ENCODE measurements at regions not wholly inside any gene's neighbourhood (a gene's known extent, or its start where the extent isn't known, plus 50 kb on each side); places are given as distances from the start of the nearest gene placed in this dataset.

DNA sequence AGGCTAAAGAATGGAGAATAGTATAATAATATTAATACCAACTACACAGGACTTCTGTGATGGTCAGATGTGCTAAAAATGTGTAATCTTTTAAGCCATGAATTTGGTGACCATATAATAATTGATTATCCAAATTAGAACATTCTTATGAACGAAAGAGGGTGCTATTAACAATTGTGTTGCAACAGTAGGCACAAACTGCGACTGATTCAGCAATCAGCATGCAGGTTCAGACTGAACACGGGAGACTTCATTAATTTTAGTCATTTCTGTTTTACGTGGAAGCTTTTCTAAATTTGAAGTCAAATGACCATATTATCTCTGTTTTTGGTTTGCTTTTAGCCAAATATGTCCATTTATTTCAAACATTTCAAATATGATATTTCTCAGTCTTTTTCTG, 54.6 kb upstream of the CHST9 start:
- H3K27ac ChIP-seq (ENCODE audit: insufficient read depth, low read length): no peak overlapping the region
- in situ Hi-C loops (cut with MboI; ENCODE audit: low sequenced_read_pairs): no loop called here
- DNase-seq (no peak), ATAC-seq (ENCODE audit: low read depth) (no peak)
- H3K27me3 ChIP-seq (ENCODE audit: control insufficient read depth, insufficient read depth, low read length): no peaks in the 10 kb centered on the region
- H3K4me1 ChIP-seq (ENCODE audit: control insufficient read depth, insufficient read depth, low read length): no peaks in the 10 kb centered on the region
- no peak overlapping the region for H2BK5ac ChIP-seq (ENCODE audit: low read depth, low read length, poor library complexity, severe bottlenecking)
- no peaks in the 10 kb centered on the region for H3K36me3 ChIP-seq (ENCODE audit: control insufficient read depth, insufficient read depth, low read length)
- POLR2A ChIA-PET (ENCODE audit: unreplicated experiment): no interaction called here
- no peak overlapping the region for H4K5ac ChIP-seq (ENCODE audit: low read depth, low read length)
- H3K18ac ChIP-seq (ENCODE audit: low read depth, low read length): no peak overlapping the region
- no peak overlapping the region for H3K56ac ChIP-seq (ENCODE audit: extremely low read depth, insufficient read depth, low read length)
- H4K8ac ChIP-seq (ENCODE audit: low read depth in 2 of 2, low read length in 2 of 2): no peak overlapping the region
- H3K4me3 ChIP-seq (ENCODE audit: insufficient read depth, low read depth, low read length): no peak overlapping the region
- no peak overlapping the region for H3K4ac ChIP-seq (ENCODE audit: low read depth, low read length)
- no peak overlapping the region for H3K14ac ChIP-seq (replicated peaks; ENCODE audit: low read depth, low read length)
- no peak overlapping the region for H2BK20ac ChIP-seq (ENCODE audit: low read depth, low read length)
- no peak overlapping the region for H2AK9ac ChIP-seq (replicated peaks; ENCODE audit: low read depth, low read length, poor library complexity)
- H4K20me1 ChIP-seq (ENCODE audit: insufficient read depth, low read length): no peaks in the 10 kb centered on the region
- H2AFZ ChIP-seq (replicated peaks; ENCODE audit: low read length, poor library complexity): no peak overlapping the region
- no peak overlapping the region for H2BK120ac ChIP-seq (ENCODE audit: low read depth, low read length)
- H3K79me1 ChIP-seq (ENCODE audit: low read depth in 1 of 2, low read length in 2 of 2): no peaks in the 10 kb centered on the region
- no peak overlapping the region for H2BK15ac ChIP-seq (ENCODE audit: low read depth, low read length)
- no peaks in the 10 kb centered on the region for H3K9me3 ChIP-seq (ENCODE audit: control insufficient read depth, insufficient read depth, low read length)
- no peaks in the 10 kb centered on the region for H3K9me1 ChIP-seq (ENCODE audit: insufficient read depth, low read length)
- H3K9ac ChIP-seq (ENCODE audit: low read depth, low read length): no peak overlapping the region
- CTCF ChIA-PET: no interaction called here
- no peak overlapping the region for H4K91ac ChIP-seq (ENCODE audit: insufficient read depth, low read depth, low read length)
- dilution Hi-C loops (cut with HindIII; ENCODE audit: low sequenced_read_pairs, unreplicated experiment): no loop called here
- intact Hi-C loops (cut with micrococcal nuclease): no loop called here
- no CpG with 5 or more reads among the region's 4 CpGs for WGBS, 2 experiments (ENCODE audit: extremely low coverage in 2 of 2, insufficient read length in 1 of 2)
- H3K4me2 ChIP-seq (ENCODE audit: low read depth, low read length): no peak overlapping the region
- no TSS peak for BruUV-seq (replicated peaks)
- TF ChIP-seq, protein P1, sequence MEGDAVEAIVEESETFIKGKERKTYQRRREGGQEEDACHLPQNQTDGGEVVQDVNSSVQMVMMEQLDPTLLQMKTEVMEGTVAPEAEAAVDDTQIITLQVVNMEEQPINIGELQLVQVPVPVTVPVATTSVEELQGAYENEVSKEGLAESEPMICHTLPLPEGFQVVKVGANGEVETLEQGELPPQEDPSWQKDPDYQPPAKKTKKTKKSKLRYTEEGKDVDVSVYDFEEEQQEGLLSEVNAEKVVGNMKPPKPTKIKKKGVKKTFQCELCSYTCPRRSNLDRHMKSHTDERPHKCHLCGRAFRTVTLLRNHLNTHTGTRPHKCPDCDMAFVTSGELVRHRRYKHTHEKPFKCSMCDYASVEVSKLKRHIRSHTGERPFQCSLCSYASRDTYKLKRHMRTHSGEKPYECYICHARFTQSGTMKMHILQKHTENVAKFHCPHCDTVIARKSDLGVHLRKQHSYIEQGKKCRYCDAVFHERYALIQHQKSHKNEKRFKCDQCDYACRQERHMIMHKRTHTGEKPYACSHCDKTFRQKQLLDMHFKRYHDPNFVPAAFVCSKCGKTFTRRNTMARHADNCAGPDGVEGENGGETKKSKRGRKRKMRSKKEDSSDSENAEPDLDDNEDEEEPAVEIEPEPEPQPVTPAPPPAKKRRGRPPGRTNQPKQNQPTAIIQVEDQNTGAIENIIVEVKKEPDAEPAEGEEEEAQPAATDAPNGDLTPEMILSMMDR (conservative IDR thresholded peaks at IDR 0.05; ENCODE audit: low read depth, low read length): no peak
- no peak for TF ChIP-seq RFX5 (IDR thresholded peaks at IDR 0.05; ENCODE audit: low read depth, low read length)
- TF ChIP-seq RCOR1 (IDR thresholded peaks at IDR 0.05; ENCODE audit: insufficient replicate concordance, low read length): no peak
- TF ChIP-seq CHD1 (IDR thresholded peaks at IDR 0.05; ENCODE audit: low read depth, low read length): no peak
- TF ChIP-seq, protein P2, sequence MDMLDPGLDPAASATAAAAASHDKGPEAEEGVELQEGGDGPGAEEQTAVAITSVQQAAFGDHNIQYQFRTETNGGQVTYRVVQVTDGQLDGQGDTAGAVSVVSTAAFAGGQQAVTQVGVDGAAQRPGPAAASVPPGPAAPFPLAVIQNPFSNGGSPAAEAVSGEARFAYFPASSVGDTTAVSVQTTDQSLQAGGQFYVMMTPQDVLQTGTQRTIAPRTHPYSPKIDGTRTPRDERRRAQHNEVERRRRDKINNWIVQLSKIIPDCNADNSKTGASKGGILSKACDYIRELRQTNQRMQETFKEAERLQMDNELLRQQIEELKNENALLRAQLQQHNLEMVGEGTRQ (IDR thresholded peaks at IDR 0.05; ENCODE audit: low read depth, low read length): no peak
- TF ChIP-seq NFE2L2 (IDR thresholded peaks at IDR 0.05; ENCODE audit: low read depth, low read length): no peak
- no peak for TF ChIP-seq CEBPB (IDR thresholded peaks at IDR 0.05; ENCODE audit: low read depth, low read length)
- TF ChIP-seq SMC3 (IDR thresholded peaks at IDR 0.05; ENCODE audit: low read depth, low read length): no peak
- no peak for TF ChIP-seq BHLHE40 (IDR thresholded peaks at IDR 0.05; ENCODE audit: low read depth, low read length)
- no peak for TF ChIP-seq MXI1 (IDR thresholded peaks at IDR 0.05; ENCODE audit: borderline replicate concordance, low read depth, low read length)
- TF ChIP-seq POLR2A (IDR thresholded peaks at IDR 0.05; ENCODE audit: low read depth, low read length): no peak
- TF ChIP-seq, protein P3, sequence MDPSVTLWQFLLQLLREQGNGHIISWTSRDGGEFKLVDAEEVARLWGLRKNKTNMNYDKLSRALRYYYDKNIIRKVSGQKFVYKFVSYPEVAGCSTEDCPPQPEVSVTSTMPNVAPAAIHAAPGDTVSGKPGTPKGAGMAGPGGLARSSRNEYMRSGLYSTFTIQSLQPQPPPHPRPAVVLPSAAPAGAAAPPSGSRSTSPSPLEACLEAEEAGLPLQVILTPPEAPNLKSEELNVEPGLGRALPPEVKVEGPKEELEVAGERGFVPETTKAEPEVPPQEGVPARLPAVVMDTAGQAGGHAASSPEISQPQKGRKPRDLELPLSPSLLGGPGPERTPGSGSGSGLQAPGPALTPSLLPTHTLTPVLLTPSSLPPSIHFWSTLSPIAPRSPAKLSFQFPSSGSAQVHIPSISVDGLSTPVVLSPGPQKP (IDR thresholded peaks at IDR 0.05; ENCODE audit: borderline replicate concordance, low read depth, low read length): no peak
- no peak for TF ChIP-seq FOS (IDR thresholded peaks at IDR 0.05; ENCODE audit: low read depth, low read length)
- no peak overlapping the region for H2AK5ac ChIP-seq (ENCODE audit: low read depth, low read length)
- no peak overlapping the region for H3K23ac ChIP-seq (ENCODE audit: low read depth, low read length)
